ENCODE measurements at regions not wholly inside any gene's neighbourhood (a gene's known extent, or its start where the extent isn't known, plus 50 kb on each side); places are given as distances from the start of the nearest gene placed in this dataset.

DNA sequence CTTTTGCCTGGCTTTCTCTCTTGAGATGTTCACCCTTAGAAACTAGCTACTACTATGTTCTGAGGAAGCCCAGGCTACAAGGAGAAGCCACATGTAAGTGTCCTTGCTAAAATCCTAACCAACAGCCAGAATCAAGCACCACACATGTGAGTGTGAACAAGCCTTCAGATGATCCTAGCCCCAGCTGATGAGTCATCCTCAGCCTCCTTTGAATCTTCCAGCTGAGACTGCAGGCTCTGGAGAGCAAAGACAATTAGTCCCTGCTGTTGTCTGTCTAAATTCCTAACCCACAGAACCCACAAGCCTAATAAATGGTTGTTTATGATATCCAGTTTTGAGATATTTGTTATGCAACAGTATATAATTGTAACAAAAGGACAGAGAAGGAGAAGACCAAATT, 92.8 kb upstream of the TAC1 start:
- DNase-seq: no peak

- no peak for DNase-seq
Measured at GRCh38 chr7:97659363-97660045, 72.4 kb upstream of the TAC1 start.

DNA sequence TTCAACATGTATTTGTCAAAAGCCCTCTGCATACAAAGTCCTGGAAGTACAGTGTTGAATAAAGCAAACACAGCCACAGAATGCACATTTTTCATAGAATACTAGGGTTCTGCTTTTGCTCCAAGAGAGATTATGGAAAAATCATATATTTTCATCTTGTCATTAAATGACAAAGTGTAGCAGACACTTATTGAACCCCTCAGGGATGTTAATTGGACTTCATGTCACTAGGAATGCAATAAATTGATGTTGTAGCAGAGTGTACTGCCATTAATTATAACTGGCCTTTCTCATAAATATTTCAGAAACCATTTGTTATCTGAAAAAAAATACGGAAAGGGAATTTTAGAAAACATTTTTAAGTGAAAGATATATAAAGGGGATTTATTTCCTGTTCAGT, 64.5 kb upstream of the TAC1 start:
- DNase-seq: no peak

DNA sequence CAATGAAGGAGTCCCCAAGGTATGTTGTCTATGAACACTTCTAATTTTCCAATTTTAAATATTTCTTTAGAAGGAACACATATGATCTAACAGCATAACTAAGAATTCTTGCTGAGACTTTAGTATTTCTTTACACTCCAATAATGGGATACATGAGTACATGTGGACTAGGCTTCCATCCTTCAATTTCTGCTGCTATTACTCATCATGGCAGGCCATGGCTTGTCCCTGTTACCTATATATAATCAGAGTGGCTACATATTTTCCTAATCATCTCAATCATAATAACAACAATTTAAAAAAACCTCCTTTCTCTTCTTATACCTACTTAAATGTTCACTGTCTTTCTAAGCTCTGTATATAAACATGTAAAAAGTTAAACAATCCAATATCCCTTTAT, 60.3 kb upstream of the TAC1 start:
- no peak for DNase-seq

GRCh38 chr7:97680622-97681021, 51.3 kb upstream of the TAC1 start:
- DNase-seq: no peak

All from HCEC 1CT (cell line).